Embryonic facial prominence (tissue), 1 donor: ENCODE measurements at regions not wholly inside any gene's neighbourhood (a gene's known extent, or its start where the extent isn't known, plus 50 kb on each side); places are given as distances from the start of the nearest gene placed in this dataset.

Experiments
- DNase-seq: peaks from one replicate; pipeline ENCODE4 v3.0.0-alpha.2; 2016; ENCODE audit errors: extremely low spot score

DNA sequence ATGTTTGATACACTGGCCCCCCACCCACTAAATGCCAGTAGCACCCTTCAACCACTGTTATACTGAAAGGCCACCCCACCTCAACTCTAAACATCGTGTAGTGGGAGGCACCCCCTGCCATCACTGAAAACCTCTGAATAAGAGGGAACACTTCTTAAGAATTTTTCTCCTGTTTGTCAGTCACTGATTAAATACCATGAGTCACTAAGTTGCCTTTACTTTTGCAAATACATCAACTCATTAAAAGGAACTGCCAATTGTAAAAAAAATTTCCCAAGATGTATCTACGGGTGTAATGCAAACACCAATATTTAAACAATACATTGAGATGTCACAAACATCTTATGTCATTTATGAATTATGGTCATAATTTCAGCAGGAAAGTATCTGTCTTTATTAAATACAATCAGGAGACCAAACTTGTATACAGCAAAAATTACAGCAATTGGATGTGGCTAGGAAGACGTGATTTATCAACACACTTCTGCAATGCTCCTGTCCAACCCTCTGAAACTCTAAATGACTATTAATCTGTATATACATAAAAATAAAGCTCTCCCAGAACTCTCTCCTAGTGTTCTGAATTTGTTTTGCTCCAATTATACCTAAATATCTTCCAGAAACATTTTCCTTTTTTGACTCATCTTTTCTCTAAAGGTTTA, 144.1 kb upstream of the STK17B start:
- no peak for DNase-seq

- DNase-seq: no peak
Measured at GRCh38 chr2:196316050-196316430, 144.7 kb upstream of the STK17B start.

DNA sequence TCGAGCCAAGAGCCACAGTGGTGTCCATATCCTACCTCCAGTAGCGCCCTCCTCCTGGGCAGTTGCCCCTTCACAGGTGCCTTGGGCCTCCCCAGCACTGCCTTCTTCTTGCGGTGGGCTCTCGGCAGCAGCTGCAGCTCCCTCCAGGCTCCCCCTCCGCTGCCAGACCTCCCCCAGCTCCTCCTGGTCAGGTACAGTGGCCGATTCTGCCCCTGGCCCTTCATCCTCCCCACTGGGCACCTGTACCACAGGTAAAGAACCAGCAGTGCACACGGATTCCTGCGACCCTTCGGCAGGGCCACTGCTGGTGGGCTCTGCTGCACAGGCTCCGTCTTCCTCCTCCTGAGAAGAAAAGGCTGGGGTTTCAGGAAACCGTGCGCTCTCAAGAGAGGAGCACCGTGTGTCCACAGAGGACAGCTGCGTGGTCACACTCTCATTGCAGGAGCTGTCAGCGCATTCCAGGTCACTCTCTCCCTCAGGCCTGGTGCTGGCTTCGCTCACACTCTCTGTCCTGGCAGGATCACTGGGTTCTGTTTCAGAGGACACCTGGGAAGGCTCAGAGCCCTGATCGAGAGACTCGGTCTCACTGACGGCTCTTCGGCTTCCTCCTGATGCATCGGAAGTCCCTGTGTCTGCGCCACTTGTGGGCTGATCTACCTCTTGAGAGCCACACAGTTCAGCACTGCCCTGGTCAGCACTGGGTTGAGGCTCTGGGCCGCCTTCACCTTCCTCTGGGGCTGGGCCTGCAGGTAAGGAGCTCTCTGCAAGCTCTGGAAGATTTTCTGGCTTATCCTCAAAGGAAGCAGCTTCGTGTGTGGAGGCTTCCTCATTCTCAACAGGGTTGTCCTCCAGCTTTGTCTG, 147.4 kb upstream of the STK17B start:
- no peak for DNase-seq

- no peak for DNase-seq
Measured at GRCh38 chr2:196322973-196323810, 151.8 kb upstream of the STK17B start.

GRCh38 chr2:196324211-196324610, 152.8 kb upstream of the STK17B start:
- no peak for DNase-seq

DNA sequence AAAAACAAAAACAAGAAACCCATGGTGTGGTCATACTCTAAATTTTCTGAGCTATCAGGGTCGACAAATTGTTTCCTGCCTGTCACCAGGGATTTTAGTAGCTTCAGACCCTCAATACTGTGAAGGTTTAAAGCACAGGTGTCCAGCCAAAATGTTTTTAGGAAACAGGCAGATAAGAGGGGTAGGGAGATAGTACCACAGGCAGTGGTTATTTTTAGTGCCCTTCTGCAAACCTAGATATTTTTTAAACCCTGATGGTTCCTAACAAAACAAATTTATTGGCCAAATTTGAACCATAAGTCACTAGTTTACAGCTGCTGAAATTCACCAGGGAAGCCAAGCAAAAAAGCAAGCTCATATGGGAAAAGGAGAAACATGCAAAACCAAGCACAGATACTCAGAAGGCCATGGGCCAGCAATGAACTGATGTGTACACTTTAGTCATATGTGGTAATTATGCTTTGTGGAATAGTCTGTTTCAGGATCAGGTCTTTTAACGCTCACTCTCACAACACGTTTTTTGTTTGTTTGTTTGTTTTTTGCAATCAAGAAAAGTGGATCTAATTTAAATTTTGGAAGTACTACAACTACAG, 156.8 kb upstream of the STK17B start:
- no peak for DNase-seq

DNA sequence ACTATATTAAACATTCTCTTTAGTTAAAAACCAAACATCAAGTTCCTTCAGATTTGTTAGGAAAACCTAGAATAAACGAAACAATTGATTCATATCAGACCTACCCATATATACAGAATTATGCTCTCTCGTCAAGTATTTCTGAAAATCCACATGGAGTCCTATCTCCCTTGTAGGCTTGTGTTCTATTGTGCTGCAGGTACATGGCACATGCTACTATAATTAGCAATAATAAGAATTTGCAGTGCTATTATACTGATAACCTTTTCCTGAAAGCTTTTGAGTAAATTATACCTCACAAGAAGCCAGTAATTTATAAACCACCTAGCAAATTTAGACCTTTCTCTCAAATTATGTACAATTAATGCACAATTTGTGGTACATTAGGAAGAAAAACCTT, 158.6 kb upstream of the STK17B start:
- DNase-seq: no peak

DNA sequence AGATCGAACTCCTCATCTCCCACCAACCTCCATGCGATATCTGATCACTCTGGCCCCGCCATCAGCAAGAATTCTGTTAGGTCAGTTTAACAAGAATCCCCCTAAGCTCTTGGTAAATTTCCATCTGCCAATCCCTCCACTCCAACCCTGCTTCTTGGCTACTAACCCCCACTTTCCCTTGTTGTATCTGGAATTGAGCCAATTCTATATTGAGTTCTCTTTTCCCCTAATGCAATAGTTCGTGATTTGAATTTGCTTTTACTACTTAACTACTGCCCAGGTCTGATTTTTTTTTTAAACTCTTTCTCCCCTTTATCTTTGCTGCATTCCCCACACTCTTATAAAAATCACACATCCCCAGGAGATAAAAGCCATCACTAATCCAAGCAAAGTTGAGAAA, 159.3 kb upstream of the STK17B start:
- no peak for DNase-seq

DNA sequence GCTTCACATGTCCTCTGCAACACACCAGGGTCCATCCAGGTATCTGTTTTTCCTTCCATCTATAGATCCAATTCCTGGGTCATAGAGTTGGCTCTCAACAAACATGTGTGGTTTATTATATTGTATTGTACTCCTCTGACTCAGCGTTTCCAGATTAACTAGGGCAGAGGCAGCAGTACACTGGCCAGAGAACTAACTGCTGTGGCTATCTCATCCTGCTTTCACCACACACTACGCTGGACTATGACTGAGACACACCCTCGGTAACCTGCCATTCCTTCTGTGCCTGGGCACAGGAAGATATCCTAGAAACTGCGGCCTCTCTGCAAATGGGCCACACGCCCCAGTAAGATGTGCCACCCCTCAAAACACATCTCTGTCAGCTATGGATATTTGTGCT, 159.8 kb upstream of the STK17B start:
- DNase-seq: no peak

- DNase-seq: no peak
Measured at GRCh38 chr2:196331851-196332250, 160.5 kb upstream of the STK17B start.

DNA sequence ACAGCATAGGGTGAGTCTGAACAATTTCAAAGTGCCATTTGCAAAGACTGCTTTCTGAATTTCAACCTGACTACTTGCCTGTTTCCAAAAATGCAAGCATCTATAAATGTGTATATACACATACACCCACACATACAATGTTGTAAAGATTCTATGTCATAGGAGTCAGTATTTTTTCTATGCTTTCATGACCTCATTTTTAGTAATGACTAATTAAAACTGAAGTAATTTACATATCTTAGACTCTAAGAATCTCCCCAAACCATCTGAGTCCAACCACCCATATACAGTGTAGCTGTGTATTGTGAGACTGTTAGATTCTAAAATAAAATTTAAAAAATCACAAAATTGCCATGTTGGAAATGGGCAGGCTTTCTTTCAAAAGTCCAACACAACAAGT, 162.0 kb upstream of the STK17B start:
- DNase-seq: no peak

DNA sequence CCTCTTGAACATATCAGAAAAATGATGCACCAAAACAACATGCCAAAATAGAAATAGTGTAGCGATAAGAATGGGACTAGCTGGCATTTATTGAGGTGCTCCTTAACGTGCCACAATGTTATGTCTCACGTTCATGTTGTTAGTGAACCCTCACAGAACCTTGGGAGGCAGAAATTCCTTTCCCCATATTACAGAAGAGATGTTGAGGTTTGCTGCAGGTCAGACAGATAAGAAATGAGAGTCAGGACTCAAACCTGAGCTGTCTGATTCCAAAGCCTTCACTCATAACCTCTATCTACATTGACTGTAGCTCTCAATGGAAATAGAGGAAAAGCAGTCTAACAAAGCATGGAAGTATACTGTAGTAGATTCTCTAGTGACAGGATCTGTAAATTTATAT, 163.3 kb upstream of the STK17B start:
- no peak for DNase-seq

- no peak for DNase-seq
Measured at GRCh38 chr2:196335221-196335634, 163.8 kb upstream of the STK17B start.

- no peak for DNase-seq
Measured at GRCh38 chr2:196336207-196336606, 164.8 kb upstream of the STK17B start.

GRCh38 chr2:196336715-196337114, 165.3 kb upstream of the STK17B start:
- no peak for DNase-seq

- DNase-seq: no peak
Measured at GRCh38 chr2:196337208-196337953, 166.0 kb upstream of the STK17B start.

DNA sequence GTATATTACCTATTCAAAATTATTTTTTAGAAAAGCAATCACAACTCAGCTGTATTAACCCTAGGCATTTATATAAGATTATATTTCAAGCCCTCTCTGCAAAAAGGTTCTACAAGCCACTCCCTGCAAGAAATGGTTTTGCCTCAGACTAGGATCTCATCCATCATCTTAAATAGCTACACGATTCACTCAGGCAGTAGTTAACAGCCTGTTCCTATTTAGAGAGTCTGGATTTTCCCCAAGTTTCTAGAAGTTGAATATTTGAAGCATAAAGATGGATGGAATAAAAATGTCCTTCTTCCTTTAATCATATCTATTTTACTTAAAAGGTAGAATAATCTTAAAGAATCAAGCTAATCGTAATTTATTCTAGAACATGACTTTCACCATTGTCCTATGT, 167.1 kb upstream of the STK17B start:
- DNase-seq: no peak

GRCh38 chr2:196341277-196341841, 170.0 kb upstream of the STK17B start:
- DNase-seq: no peak

DNA sequence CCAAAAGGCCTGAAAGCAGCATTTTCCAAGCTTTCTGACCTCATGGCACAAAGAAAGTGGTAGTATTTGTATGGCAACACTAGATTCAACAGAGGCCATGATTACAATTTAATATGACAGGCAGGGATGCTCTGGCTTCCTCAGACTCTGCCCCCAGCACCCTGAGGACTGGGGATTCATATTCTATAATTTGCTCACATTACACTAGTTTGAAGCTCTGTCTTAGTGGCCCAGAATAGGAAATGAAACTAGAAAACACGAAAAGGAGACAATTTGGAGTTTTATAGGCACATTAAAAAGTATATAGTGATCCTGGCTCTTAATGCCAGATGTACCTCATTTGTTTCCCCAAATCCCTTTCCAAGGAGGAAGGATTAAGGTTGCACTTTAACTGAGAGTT, 173.0 kb upstream of the STK17B start:
- no peak for DNase-seq

DNA sequence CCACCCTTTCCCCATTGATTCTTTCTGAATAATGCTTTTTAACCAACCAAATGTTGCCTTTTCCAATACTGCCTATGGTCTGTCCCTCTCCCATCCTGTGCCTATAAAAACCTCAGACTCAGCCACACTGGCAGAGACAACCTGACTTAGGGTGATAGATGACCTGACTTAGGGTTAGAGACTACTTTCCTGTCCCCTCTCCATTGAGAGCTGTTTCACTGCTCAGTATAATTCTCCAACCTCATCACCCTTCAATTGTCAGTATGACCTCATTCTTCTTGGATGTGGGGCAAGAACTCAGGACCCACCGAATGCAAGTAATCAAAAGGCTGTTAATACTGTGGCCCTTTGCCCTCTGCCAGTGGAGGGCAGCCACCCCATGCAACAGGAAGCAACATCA, 182.3 kb upstream of the STK17B start:
- DNase-seq: no peak

DNA sequence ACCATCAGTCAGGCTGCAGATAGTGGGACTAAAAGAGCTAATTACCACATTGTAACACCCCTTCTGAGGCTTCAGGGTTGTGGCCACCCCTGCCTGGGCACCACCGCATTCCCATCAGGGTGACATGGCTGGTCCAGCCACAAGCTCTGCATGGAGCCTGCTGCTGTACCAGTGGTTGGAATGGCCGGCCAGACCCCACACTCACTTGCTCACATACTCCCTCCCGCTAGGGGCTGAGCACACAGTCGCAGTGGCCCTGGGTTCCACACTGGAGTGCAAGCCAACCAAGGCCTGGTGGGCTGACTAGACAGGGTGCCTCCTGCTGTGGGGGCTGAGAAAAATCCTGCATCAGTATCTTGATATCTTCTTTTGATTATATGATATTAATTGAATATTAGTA, 182.8 kb upstream of the STK17B start:
- no peak for DNase-seq
